Motor neuron (in vitro differentiated cells): ENCODE measurements at regions not wholly inside any gene's neighbourhood (a gene's known extent, or its start where the extent isn't known, plus 50 kb on each side); places are given as distances from the start of the nearest gene placed in this dataset.
A peak's percentile ranks its signal among the peaks of the same experiment; 100 is the strongest.

Source experiments
- ATAC-seq, 8 experiments: fragments of 200-7000 bp; cut with Tn5 transposase; replicated peaks in 6 of 8; 2 replicates each; pipeline ENCODE4 v1.8.0; 2021; ENCODE audit warnings: mild to moderate bottlenecking in 8 of 8, moderate library complexity in 8 of 8
- H3K27ac ChIP-seq, 2 donors: fragments of 250-450 bp; sonication (Bioruptor Pico); 2 replicates each; pipeline ENCODE4 v1.9.0; 2021; ENCODE audit warnings: antibody characterized with exemption in 2 of 2, mild to moderate bottlenecking in 2 of 2, moderate library complexity in 1 of 2
- H3K4me1 ChIP-seq, 2 donors: fragments of 250-450 bp; sonication (Bioruptor Pico); replicated peaks in 1 of 2; 2 replicates each; pipeline ENCODE4 v1.6.1; 2021; ENCODE audit warnings: antibody characterized with exemption in 2 of 2, mild to moderate bottlenecking in 2 of 2, moderate library complexity in 1 of 2
- H3K4me3 ChIP-seq, 5 donors: fragments of 250-450 bp; sonication (Bioruptor Pico); 2 replicates each; pipeline ENCODE4 v1.9.0; 2021; ENCODE audit warnings: antibody characterized with exemption in 5 of 5, mild to moderate bottlenecking in 5 of 5, moderate library complexity in 4 of 5
- WGBS, 10 experiments: fragments of 450-650 bp; shearing (Covaris generic); methylation state at CpG; one replicate each; pipeline ENCODE4 v1.0.0; 2022; 5-methylcytosine and 5-hydroxymethylcytosine counted together
- in situ Hi-C, 9 experiments: fragments of 400-800 bp; cut with MboI; loops; one replicate each; pipeline ENCODE4 v1.15.0; 2021; ENCODE audit warnings: low sequenced_read_pairs in 9 of 9, low pct_unique_long_range_greater_than_20kb in 2 of 9; ENCODE audit not compliant: unreplicated experiment in 9 of 9

GRCh38 chr13:26914148-26914547, 153.6 kb upstream of the GPR12 start:
- Histone ChIP-seq H3K4me1 (peaks cover 15 to 17% of the 10 kb centered on the region in 2 donors), H3K27ac (no peak overlapping the region), H3K4me3 (no peak overlapping the region)
- in situ Hi-C loops = no loop called here
- no peak for ATAC-seq
- 14 to 100% (median 33%) methylated on average over 1 to 3 of the region's 3 CpGs; no CpG with 5 or more reads in 3 of the 10 experiments for WGBS, 10 experiments

DNA sequence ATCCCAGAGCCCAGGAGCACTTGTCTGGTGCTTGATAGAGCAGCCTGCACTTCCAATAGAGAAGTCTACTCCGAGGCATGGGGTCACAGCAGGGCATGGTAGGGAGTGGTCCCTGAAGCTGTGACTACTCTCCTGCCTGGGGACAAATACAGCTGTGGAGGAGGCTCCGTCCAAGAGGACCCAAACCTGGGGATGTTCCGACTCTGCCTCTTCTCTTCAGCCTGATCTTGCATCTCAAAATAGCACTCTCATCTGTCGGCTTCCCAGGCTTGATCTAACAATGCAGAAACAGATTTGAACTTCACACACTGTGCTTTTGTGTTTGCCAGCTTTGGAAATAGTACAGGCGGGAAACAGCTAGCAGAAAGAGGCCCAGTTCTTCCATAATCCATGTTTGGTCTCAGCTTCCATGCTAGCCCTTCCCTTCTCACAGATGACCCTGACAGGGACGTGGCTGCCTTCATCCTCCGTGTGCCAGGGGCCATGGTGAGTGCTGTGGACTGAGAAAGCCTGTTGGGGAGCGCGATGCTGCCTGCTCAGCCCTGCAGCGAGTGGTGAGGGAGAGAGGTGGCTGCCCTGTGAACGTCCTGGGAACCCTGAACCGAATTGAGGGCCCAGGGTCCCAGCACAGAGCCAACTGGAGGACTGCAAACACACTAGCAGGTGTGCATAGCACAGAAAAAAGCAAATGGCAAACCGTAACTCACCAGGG, 150.3 kb upstream of the GPR12 start:
- in situ Hi-C loops = no loop called here
- no peak overlapping the region for H3K27ac ChIP-seq
- 0 to 92% (median 63%) methylated on average over 2 to 7 of the region's 13 CpGs; no CpG with 5 or more reads in 3 of the 10 experiments for WGBS, 10 experiments
- H3K4me1 ChIP-seq = peaks cover 16 to 17% of the 10 kb centered on the region in 2 donors
- no peak overlapping the region for H3K4me3 ChIP-seq
- ATAC-seq = no peak

DNA sequence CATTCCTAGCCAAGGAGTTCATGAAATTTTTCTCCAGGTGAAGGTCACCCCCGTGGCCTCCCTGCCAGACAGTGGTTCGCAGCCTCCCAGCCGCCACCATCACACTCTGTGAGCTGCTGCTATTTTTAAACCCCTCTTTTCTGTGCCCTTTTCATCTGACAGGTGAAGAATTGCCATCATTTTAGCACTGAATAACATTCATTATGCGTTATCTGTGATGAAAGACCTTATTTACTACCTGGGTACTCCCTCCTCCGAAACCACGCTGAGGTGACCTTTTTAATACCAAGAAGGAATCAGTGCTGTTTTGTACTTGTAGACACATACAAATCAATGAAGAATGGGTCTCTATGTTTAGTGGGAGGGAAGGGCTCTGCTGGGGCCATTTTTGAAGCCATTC, 148.9 kb upstream of the GPR12 start:
- WGBS, 10 experiments = 15 to 80% (median 51%) methylated on average over 1 to 6 of the region's 6 CpGs; no CpG with 5 or more reads in 1 of the 10 experiments
- in situ Hi-C loops = no loop called here
- Histone ChIP-seq H3K27ac (no peak overlapping the region), H3K4me3 (no peak overlapping the region), H3K4me1 (peaks cover 4 to 7% of the 10 kb centered on the region in 2 donors)
- peak in 3 of 8 experiments; percentile 44 to 72 (median 52) for ATAC-seq

DNA sequence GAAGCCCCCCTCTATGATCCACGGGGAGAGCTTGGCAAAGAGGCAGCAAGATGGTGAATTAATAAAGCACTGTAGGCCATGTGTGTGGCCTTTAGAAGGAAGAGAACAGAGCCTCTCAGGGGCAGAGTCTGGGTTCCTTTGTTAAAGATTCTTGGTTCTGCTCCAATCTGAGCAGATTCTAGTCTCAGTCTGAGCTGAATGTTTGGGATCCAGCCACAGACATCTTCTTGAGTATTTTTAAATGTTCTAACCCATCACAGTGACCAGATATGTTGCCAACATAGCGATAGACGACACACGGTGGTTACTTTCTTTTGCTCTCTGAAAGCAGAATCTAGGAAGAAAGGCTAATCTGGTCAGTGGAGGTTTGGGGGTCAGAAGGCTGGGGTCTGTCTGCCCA, 147.5 kb upstream of the GPR12 start:
- H3K27ac ChIP-seq = no peak overlapping the region
- no peak for ATAC-seq
- H3K4me1 ChIP-seq = peaks cover 3 to 5% of the 10 kb centered on the region in 2 donors
- WGBS, 10 experiments = 5 to 100% (median 55%) methylated on average over 1 to 3 of the region's 4 CpGs; no CpG with 5 or more reads in 6 of the 10 experiments
- H3K4me3 ChIP-seq = no peak overlapping the region
- in situ Hi-C loops = no loop called here

GRCh38 chr13:26899202-26899601, 138.6 kb upstream of the GPR12 start:
- ATAC-seq = no peak
- H3K4me3 ChIP-seq = no peak overlapping the region
- H3K27ac ChIP-seq = no peak overlapping the region
- WGBS, 10 experiments = 2 to 87% (median 78%) methylated on average over 1 to 5 of the region's 5 CpGs; no CpG with 5 or more reads in 3 of the 10 experiments
- H3K4me1 ChIP-seq = no peaks in the 10 kb centered on the region
- in situ Hi-C loops = loop anchor here in 2 of 9 experiments (25.0 kb wide), 1 partner anchor 187 kb away; no protein-coding TSS in a partner anchor

DNA sequence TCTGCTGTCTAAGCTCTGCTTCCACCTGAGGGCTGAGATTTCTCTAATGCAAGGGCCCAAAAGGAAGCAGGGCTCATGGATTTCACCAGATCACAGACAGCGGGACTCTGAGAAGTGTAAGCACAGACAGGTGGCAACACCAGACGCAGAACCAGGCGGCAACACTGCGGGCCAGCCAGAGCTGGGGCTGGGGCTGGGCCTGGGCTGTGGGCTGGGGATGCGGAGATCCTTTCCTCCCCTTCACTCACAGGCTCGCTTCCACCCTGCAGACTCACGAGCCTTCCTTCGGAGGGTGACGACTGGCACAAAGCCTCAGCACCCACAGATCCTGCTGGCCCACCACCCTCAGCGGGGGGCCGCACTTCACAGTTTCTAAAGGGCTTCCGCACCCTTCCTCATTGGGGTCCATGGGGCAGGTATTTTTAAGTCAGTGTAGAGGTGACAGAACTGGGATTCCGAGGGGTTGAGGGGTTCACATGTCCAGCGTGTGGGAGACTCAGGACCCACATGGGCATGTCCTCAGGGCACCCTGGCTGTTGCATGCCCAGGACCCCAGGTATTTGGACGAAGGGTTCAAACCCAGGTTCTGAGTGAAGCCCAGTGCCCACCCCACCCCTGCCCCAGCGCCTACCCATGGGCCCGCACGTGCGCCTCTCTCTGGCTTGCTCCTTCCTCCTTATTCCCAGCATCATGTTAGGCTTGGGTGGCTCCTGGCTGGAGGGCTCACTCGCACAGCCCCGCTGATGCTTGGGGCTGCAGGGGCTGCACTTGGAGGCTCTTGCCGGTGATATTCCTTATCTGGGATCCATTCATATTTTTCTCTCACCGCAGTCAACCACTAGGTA, 137.3 kb upstream of the GPR12 start:
- no peaks in the 10 kb centered on the region for H3K4me1 ChIP-seq
- ATAC-seq = no peak
- no peak overlapping the region for H3K4me3 ChIP-seq
- in situ Hi-C loops = loop anchor here in 2 of 9 experiments (25.0 kb wide), 1 partner anchor 186 kb away; no protein-coding TSS in a partner anchor
- H3K27ac ChIP-seq = no peak overlapping the region
- WGBS, 10 experiments = 40 to 98% (median 86%) methylated on average over 1 to 8 of the region's 23 CpGs; no CpG with 5 or more reads in 5 of the 10 experiments

GRCh38 chr13:26896986-26897668, 136.5 kb upstream of the GPR12 start:
- in situ Hi-C loops = loop anchor here in 2 of 9 experiments (25.0 kb wide), 1 partner anchor 185 kb away; no protein-coding TSS in a partner anchor

GRCh38 chr13:26895808-26896466, 135.4 kb upstream of the GPR12 start:
- H3K27ac ChIP-seq = no peak overlapping the region
- ATAC-seq = no peak
- no peak overlapping the region for H3K4me3 ChIP-seq
- in situ Hi-C loops = loop anchor here in 2 of 9 experiments (25.0 kb wide), 1 partner anchor 184 kb away; no protein-coding TSS in a partner anchor
- 31 to 88% (median 69%) methylated on average over 1 to 12 of the region's 15 CpGs for WGBS, 10 experiments
- H3K4me1 ChIP-seq = no peaks in the 10 kb centered on the region

More at GRCh38 chr13:26896986-26897668, 136.5 kb upstream of the GPR12 start:
- WGBS, 10 experiments = 0 to 60% (median 17%) methylated on average over 1 to 4 of the region's 4 CpGs; no CpG with 5 or more reads in 3 of the 10 experiments
- H3K4me3 ChIP-seq = no peak overlapping the region
- H3K4me1 ChIP-seq = no peaks in the 10 kb centered on the region
- no peak overlapping the region for H3K27ac ChIP-seq
- ATAC-seq = no peak

- H3K4me1 ChIP-seq = no peaks in the 10 kb centered on the region
- no peak overlapping the region for H3K27ac ChIP-seq
- H3K4me3 ChIP-seq = no peak overlapping the region
- WGBS, 10 experiments = 0 to 80% (median 73%) methylated on average over 1 to 10 of the region's 24 CpGs; no CpG with 5 or more reads in 3 of the 10 experiments
- in situ Hi-C loops = loop anchor here in 2 of 9 experiments (25.0 kb wide), 1 partner anchor 183 kb away; no protein-coding TSS in a partner anchor
- ATAC-seq = no peak
Measured at GRCh38 chr13:26895081-26895807, 134.7 kb upstream of the GPR12 start.

- Histone ChIP-seq H3K4me3 (no peak overlapping the region), H3K4me1 (no peaks in the 10 kb centered on the region), H3K27ac (no peak overlapping the region)
- no peak for ATAC-seq
- in situ Hi-C loops = loop anchor here in 2 of 9 experiments (25.0 kb wide), 1 partner anchor 176 kb away; no protein-coding TSS in a partner anchor
- WGBS, 10 experiments = 76% methylated on average over 2 of the region's 7 CpGs; no CpG with 5 or more reads in 9 of the 10 experiments
Measured at GRCh38 chr13:26888632-26889031, 128.0 kb upstream of the GPR12 start.

GRCh38 chr13:26887594-26887993, 127.0 kb upstream of the GPR12 start:
- no peak for ATAC-seq
- WGBS, 10 experiments = 14 to 100% (median 68%) methylated on average over 1 to 3 of the region's 3 CpGs; no CpG with 5 or more reads in 2 of the 10 experiments
- Histone ChIP-seq H3K27ac (no peak overlapping the region), H3K4me3 (no peak overlapping the region), H3K4me1 (no peaks in the 10 kb centered on the region)
- in situ Hi-C loops = loop anchor here in 2 of 9 experiments (25.0 kb wide), 1 partner anchor 175 kb away; no protein-coding TSS in a partner anchor
